NCI-H1436 (cell line): ENCODE measurements at regions not wholly inside any gene's neighbourhood (a gene's known extent, or its start where the extent isn't known, plus 50 kb on each side); places are given as distances from the start of the nearest gene placed in this dataset.

ENCODE experiments used
- DNase-seq: peaks from one replicate; lab custom pipeline; 2025; lab: John Stamatoyannopoulos, UW

DNA sequence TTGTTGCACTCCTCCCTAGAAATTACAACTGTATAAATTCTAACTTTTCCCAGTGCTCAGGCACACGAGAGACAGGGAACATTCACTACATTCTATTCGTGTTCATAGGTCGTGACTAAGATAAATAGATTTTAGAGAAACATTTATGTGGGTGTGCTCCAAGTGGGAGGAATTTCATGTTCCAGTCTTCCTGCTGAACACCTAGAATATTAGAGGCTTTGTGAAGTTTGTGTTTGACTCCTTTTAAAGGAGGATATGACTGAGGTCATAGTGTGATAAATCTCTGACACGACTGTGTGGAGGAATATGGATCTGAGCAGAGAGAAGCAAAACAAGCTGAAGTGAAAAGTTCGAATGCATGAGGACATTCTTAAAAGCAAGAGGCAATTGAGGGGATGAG lies 355.3 kb downstream of the ZSWIM6 start:
- no peak for DNase-seq

DNA sequence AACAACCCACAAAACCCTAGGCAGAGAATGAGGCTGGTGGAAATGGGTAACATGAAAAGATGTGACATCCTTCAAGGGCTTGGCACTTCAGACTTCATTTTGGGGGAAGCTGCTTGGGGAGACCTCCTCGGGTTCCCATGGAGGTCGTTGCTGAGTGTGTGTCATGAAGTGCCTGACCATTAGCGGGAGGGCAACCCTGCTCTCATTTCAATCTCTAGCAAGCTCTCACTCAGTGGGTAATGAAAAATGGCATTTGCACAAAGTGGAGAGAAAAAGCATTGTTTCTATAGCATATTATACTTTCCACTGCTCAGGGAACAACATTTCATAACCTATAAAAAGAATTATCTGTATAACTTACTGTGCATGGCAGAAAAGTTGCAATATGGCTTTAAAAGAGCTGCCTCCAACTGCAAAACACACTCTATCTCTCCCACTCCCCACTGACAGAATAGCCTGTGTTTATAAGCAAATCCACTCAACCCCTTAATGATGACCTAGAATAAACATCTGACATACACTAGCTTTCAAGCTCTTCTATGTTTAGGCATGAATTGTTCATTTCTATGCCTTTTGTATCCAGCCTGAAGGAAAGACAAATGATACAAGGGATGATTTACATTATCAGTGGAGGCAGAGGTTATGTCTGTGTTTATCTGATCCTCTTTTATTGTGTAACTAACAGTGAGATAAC lies 357.2 kb downstream of the ZSWIM6 start:
- no peak for DNase-seq

DNA sequence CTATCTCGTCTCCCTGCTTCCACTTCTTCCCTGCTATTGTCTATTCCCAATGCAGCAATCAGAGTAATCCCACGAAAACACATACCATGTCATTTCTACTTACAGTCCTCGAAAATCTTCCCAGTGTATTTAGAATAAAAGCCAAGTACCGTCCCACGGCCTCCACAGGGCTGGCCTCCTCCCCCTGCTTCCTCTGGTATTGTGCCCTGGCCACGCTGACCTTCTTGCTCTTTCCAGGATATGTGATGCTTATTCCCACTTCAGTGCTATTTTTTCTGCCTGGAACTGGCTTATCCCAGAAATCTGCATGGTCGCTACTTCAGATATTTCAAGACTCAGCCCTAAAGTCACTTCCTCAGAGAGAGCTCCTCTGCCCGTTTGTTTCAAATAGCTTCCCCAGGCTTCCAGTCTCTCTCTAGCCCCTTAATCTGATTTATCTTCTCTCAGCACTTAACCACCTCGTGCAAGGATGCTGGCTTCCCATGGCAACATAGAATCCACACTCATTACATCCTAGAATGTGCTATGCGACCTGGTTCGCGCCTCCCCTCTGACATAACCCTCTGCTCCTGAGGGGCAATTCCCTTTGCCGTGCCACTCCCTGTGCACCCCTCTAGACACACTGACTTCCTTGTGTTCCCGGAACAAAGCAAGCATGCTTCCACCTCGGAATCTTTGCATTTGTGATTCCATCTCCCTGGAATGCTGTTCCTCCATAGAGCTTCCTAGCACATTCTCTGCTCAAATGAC lies 365.9 kb downstream of the ZSWIM6 start:
- no peak for DNase-seq

DNA sequence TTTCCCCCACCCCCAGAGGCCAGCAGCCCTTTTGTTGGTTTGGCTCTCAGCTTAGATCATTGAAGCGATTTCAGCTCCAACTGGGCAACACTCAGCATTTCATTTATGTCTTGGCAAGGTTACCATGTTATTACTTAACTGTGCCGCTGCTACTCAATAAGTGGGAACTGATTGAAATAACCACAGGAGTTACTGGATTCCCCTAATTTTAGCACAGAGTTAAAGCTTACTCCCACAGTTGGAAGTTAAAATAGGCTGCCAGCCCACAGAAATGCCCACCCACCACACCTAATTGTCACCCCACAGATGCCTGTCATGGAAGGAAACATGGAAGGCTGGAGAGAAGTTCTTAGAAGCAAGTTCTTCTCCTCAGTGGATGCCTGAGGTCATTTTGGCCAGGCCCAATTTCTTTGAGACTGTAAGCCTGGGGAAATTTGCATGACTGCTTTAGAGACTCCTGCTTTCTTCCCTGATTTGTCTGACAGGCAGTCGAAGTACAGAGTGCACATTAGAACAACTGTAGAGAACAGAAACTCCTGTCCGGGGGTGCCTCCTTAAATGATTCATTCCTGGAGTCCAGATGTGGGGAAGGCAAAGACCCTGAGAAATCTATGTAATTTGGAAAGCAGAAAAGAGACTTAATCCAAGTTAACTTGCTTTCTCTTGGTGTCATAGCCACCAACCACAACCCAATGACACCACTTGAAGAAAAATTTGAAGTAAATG lies 370.0 kb downstream of the ZSWIM6 start:
- no peak for DNase-seq

DNA sequence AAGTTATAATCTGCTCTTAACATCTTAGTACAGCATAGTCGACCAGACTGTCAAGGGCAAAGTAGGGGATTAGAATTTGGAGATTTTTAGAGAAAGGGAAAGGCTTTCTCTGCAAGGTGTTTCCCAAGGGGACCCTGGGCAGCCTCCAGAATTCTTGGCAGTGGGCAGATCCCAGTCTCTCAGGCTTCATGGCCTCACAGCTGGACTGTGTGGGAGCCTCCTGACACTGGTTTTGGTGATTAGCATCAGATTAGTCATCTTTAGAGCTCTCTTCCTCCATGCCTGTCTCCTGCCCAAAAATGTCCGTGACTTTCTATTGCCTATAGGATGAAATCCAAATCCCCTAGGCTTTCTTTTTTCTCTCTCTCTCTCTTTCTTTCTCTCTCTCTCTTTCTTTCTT lies 370.7 kb downstream of the ZSWIM6 start:
- no peak for DNase-seq

DNA sequence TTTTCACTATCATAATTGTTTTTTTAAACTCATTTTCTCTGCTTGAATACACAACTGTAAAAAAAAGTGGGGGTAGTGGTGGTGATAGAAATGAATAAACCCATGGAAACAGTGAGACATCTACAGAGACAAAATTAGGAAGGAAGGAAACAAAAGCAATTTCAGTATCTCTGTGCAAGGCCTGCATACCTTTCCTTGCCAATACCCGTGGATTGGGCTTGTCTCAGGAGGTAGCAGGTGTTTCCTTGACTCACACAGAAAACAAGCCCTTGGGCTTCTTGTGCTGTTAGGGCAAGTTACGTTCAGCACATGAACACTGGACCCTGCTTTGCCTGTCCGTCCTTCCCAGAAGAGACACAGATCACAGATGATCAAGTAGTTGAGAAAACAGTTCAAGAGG lies 372.2 kb downstream of the ZSWIM6 start:
- DNase-seq: no peak

DNA sequence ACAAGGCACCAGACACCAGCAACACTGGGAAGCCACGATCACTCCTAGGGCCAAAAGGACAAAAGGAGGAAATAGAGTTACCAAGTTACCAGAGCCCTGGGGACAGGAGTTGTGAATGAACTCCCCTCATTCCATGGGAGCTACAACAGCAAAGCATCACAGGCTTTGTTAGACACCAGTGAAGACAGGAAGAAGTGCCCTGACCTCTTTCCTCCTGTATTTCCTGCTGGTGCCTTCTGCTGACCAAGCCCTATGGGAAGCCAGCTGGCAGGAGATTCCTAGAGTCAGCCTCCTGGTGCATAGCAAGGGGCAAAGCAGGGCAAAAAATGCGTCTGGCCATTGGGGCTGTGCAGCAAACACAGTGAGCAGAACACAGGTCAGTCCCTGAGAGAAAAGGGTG lies 374.7 kb downstream of the ZSWIM6 start:
- DNase-seq: no peak

DNA sequence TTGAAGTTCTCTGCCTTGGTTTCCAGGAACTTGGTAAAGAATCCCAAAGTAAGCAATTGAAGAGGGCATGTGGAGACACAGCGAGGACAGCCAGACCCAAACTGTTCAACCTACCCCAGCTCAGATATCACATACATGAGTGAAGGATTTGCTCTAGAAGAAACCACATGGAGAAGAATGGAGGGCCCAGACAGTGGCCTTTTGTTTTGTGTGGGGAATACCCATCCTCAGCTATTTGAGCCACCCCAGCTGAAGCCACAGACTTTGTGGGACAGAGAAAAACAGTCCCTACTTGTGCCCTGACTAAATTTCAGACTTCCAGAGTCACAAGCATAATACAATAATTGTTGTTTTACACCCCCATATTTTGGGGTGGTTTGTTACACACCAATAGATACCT lies 387.1 kb downstream of the ZSWIM6 start:
- DNase-seq: no peak

DNA sequence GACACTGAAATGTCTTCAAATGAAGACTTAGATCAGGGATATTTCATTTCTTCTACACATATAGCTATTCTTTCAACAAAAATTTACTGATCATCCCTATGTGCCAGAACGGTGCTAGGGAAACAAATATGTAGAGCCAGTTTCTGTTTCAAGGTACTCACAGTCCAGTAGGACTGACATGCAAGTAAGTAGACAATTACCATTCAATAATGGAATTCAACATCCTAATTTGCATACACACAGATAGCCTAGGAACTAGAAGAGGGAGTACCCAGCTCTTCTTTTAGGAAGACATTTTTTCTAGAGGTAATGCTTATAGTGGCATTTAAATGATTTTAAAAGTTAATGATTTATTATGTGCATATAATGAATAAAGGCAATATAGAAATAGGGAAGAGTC lies 388.8 kb downstream of the ZSWIM6 start:
- no peak for DNase-seq

DNA sequence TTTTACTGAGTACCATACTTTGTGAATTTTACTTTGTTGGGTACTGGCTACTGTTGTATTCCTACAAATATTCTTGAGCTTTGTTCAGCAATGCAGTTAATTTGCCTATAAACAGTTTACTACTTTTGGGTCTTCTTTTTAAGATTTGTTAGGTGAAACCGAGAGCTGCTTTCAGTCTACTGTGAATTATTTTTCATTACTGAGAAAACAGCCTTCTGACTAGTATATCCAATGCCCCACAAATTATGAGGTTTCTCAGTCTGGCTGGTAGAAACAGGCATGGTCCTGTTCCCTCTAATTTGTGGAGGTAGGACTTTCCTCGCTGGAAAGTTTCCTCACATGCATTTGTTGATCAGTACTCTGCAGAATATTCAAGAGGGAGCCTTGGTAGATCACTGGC lies 392.0 kb downstream of the ZSWIM6 start:
- DNase-seq: no peak

DNA sequence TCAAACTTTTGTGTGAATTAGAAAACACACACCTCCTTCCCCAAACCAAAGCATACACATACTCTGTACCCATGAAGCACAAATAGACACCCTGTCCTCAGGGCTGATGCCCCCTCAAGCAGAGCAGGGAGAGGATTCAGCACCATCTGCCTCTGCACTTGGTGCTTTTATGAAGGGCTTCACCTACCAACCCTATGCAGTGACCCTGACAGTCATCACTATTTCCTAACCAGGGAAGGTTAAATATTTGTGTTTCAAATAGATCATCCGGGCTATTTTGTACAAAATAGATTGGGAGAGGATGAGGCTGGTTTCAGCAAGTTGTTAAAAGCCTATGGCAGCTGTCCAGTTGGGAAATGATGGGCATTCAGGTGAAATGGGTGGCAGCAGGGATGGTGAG lies 396.2 kb downstream of the ZSWIM6 start:
- no peak for DNase-seq

DNA sequence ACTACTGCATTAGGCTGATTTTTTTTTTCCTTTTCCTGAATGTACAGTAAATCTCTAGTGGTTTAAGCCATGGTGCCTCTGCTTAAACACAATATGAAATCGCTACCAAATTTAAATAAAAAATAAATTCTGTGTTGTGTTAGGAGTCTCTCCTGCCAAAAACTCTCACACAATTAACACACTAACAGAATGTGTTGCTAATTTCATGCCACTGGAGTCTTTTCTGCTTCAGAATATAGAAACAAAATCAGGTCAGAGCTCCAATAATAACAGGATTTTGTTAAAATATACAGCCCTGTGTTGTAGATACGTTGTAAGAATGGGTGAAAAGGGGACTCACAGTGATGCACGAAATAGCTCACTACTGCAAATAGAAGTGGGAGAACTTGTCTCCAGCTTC lies 398.8 kb downstream of the ZSWIM6 start:
- no peak for DNase-seq

DNA sequence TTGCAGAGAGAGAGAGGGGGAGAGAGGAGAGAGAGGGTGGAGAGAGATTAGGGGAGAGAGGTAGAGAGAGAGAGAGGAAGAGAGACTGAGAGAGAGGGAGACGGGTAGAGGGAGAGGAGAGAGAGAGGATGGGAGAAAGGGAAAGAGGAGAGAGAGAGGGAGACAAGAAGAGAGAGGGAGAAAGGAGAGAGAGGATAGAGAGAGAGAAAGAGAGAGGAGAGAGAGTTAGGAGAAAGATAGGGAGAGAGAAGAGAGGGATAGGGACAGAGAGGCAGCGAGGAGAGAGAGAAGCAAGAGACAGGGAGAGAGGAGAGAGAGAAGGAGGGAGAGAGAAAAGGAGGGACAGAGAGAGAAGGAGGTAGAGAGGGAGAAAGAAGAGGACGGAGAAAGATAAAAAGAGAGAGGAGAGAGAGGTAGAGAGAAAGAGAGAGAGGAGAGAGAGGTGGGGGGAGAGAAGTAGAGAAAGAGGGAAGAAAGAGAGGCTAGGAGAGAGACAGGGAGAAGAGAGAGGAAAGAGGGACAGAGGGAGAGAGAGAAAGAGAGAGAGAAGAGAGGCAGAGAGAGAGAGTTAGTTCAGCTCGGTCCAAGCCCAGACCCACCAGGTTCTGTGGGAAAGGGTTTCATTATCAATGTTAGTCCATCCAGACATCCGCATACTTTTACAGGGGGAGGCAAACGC lies 399.3 kb downstream of the ZSWIM6 start:
- DNase-seq: no peak

DNA sequence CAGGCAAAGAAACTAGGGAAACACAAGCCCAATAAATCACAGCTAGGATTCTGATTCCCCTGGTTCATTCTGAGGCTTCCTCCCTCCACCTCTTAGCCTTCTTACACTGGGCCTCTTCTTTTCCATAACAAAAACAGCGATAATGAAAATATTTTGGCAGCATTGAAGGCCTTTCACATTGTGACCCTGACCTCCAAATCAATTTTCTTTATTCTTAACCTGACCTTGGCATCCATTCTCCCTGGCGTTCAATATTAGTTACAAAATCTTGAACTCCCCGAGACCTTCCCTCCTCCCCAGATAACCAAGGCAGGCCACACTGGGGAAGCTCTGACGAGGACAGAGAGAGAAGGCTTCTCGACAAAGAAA lies 399.9 kb downstream of the ZSWIM6 start:
- no peak for DNase-seq

DNA sequence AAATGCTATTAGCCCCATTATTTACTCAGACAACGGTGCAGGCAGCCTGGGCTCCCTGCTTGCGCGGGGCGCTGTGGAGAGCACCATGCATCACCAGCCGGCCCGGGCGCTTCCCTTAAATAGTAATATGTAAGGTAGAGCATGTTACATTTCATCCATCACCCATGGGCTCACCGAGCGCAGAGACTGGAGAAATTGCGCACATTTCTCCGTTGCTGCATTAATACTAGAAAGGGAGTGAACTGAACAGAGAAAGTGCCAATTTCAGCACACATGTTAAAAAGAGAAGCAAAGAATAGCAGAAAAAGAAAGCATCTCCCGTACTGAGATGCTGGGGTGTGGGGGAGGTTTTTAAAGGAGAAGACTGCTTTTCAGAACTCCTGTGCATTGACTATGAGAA lies 400.3 kb downstream of the ZSWIM6 start:
- no peak for DNase-seq

DNA sequence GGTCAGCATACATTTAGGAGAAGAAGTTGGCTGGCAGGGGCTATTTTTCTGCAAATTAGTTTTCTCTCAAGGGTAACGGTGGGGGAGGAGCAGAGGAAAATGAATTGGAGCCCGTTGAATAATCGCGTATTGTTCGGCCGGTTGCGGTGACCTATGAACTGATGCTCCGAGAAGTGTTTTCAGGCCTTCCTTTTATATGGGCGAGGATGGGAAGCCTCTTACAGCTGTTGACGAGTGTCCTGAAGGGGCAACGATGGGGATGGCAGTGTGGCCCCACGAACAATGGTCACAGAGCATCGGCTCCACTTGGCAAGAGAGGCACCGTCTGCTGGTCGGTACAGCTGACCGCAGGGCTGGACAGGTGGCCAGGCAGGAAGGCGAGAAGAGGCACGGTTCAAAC lies 400.7 kb downstream of the ZSWIM6 start:
- DNase-seq: no peak

DNA sequence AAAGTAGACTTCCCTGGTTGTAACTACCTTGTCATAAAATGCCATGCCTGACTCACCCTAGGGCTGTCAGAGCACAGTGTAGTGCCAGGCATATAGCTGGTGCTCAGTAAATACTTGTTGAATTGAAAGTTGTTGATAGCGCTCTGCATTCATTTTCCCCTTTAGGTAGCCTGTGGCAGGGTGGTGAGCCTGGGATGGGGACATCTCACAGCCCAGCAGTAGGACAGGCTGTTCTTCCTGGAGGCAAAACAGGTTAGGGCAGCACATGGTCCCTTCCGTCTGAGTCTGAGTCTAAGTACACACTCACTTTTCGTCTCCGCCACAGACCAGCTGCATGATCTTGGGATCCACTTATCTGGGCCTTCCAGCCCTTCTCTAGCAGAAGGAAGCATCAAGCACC lies 401.9 kb downstream of the ZSWIM6 start:
- DNase-seq: no peak

DNA sequence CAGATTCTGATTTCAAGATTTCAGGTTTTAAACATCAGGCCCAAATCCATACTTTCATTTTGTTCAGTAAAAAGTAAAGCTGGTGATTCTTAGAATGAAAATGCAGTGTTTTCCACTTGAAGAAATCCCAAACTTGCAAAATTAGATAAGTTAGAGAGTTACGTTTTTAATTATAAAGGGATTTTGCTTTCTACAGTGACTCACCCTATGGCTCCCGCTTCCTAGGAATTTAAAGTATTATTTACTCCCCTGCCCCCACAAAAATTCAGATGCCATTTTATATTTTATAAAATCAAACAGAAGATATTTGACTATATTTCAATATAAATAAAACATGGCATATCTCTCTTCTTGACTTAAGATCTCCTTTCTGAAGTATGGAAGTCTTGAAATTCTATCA lies 402.9 kb downstream of the ZSWIM6 start:
- DNase-seq: no peak

DNA sequence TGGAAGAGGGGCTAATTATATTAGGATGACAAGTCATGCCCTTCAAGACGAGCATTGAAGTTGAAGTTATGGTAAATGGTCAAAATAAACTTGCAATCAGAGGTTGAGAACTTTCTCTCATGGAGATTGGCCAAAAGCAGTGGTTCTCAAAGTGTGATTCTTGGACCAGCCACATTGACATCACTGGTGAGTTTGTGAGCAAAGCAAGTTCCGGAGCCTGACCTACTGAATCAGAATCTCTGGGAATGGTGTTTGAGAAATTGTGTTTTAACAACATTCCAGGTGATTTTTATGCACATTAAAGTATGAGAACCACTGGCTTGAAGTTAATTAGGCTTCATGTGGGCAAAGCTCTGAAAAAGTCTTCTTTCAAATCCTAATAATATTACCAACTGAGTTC lies 403.5 kb downstream of the ZSWIM6 start:
- no peak for DNase-seq

DNA sequence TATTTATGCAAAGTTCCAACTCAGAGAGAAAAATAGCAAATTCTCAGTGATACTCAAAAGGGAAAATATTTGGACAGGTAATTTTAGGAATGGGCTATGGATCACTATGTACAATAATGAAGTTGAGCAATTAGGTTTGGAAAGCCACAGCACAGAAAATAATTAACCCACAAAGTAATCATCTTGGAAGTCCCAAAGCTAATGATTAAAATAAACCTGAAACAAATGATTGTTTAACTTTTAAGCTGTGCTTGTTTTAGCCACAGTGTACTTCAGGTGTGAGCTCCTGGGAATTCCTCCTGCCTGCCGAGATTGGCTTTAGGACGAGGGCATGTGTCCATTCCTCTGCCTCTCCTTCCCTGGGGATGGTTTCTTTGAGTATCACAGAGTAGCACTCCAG lies 403.9 kb downstream of the ZSWIM6 start:
- no peak for DNase-seq

DNA sequence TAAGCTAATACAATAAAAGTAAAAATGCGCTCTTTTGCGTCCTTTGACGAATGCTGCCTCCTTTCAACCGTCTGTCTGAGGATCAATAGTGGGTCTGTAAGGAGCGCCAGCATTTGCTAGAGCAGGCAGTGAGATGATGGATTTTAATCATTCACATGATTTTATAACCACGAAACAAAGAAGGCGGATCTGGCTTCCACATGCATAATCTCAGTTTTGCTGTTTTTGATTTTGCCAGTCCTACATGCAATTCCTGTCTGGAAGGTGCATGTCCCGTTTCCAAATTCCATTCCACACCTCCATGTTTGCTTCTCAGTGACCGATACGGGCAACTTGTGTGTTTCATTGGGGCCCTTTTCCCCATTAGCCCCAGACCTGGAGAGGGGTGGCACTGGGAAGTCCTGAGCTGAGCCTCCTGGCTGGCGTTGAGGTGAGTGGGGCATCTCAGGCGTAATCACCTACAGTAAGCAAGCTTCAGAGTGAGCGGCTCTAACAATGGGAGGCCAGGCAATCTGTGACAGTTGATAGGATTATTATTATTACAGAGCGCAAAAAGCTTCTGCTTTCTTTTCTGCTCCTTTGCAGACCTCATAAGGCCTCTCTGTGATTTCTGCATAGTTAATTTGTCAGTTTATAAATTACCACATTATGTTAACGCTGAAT lies 405.4 kb downstream of the ZSWIM6 start:
- DNase-seq: no peak

DNA sequence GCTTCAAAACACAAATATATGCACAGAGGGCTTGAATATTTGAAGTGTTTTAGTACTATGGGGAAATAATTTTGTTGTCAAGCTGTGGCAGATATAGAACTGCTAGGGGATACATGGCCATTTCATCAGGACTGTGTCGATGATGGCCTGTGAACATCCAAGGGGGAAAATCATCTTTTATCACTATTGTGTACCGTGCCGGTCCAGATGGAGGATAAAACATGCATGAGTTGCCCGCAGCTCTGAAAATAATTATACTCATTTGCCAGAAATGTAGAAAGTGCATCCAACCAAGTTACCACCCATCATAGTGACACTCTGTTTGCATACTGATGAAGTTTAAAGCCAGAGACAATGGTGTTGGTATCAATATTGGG lies 405.9 kb downstream of the ZSWIM6 start:
- no peak for DNase-seq
